WTC11 (cell line): ENCODE measurements at regions not wholly inside any gene's neighbourhood (a gene's known extent, or its start where the extent isn't known, plus 50 kb on each side); places are given as distances from the start of the nearest gene placed in this dataset.

Experiments used
- NR3C1 ChIP-seq: sonication (generic); formaldehyde crosslinking; conservative IDR thresholded peaks from 2 replicates; pipeline ENCODE4 v1.8.1; 2023; ENCODE audit warnings: low read depth, mild to moderate bottlenecking, missing genetic modification reagents
- SMAD4 ChIP-seq: sonication (generic); formaldehyde crosslinking; IDR thresholded peaks from 2 replicates; pipeline ENCODE4 v1.8.0; 2022; ENCODE audit warnings: mild to moderate bottlenecking, missing genetic modification reagents
- TP53 ChIP-seq: sonication (generic); formaldehyde crosslinking; IDR thresholded peaks from 2 replicates; pipeline ENCODE4 v1.8.1; 2023; ENCODE audit warnings: mild to moderate bottlenecking, missing genetic modification reagents
- ZNF396 ChIP-seq: fragments of 250-450 bp; sonication (Bioruptor Pico); IDR thresholded peaks from 2 replicates; pipeline ENCODE4 v1.8.0; 2021; ENCODE audit warnings: mild to moderate bottlenecking, moderate library complexity, borderline replicate concordance
- TF ChIP-seq, protein P1 (sequence below): fragments of 200-600 bp; IDR thresholded peaks from 2 replicates; pipeline ENCODE4 v1.8.0; 2022; ENCODE audit warnings: antibody characterized with exemption

DNA sequence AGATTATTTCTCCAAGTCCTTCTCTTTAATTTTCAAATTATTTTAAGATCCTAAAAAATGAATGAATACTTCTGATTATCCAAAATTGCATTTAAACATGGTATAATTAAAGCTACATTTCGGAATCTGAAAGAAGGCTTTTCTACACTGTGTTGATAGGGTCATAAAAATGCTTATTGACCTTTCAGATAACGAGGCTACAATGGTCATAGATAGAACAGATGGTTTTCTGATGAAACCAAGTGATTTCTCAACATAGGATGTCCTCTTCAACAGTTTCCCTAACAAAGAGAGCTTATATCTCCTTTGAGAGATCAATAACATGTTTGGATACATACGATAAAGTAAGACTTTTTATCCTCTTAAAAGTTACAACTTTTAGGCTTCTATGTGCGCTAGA, 201.1 kb downstream of the PTH2R start:
- TF ChIP-seq, protein P1, sequence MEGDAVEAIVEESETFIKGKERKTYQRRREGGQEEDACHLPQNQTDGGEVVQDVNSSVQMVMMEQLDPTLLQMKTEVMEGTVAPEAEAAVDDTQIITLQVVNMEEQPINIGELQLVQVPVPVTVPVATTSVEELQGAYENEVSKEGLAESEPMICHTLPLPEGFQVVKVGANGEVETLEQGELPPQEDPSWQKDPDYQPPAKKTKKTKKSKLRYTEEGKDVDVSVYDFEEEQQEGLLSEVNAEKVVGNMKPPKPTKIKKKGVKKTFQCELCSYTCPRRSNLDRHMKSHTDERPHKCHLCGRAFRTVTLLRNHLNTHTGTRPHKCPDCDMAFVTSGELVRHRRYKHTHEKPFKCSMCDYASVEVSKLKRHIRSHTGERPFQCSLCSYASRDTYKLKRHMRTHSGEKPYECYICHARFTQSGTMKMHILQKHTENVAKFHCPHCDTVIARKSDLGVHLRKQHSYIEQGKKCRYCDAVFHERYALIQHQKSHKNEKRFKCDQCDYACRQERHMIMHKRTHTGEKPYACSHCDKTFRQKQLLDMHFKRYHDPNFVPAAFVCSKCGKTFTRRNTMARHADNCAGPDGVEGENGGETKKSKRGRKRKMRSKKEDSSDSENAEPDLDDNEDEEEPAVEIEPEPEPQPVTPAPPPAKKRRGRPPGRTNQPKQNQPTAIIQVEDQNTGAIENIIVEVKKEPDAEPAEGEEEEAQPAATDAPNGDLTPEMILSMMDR, result no peak
- no peak for TF ChIP-seq SMAD4
- TF ChIP-seq TP53 (CRISPR knock-in tag), result no peak
- TF ChIP-seq ZNF396, result no peak
- TF ChIP-seq NR3C1 (CRISPR knock-in tag), result no peak
